Gastrocnemius medialis (tissue), 4 donors: ENCODE measurements at regions not wholly inside any gene's neighbourhood (a gene's known extent, or its start where the extent isn't known, plus 50 kb on each side); places are given as distances from the start of the nearest gene placed in this dataset.

Experiments
- ATAC-seq, 2 donors: fragments of 150-250 bp; one replicate each; pipeline ENCODE4 v1.9.1; 2016
- DNase-seq, 2 donors: peaks; one replicate each; pipeline ENCODE4 v3.0.0-alpha.2; 2019
- H3K27ac ChIP-seq, 4 donors: fragments of 200-600 bp; sonication (generic); 1 replicate in 1 of 4; 2 replicates in 3 of 4; pipeline ENCODE4 v1.5.1; 2016 to 2018; ENCODE audit warnings: mild to moderate bottlenecking in 2 of 4, moderate library complexity in 1 of 4
- H3K27me3 ChIP-seq, 3 donors: fragments of 200-600 bp; sonication (generic) in 2 of 3; 1 replicate in 1 of 3; 2 replicates in 2 of 3; pipeline versions ENCODE4 v1.5.1 to v1.6.0; 2016 to 2019; ENCODE audit warnings: mild to moderate bottlenecking in 1 of 3, moderate library complexity in 1 of 3
- H3K36me3 ChIP-seq, 2 donors: fragments of 200-600 bp; sonication (generic) in 1 of 2; one replicate each; pipeline ENCODE4 v1.5.1; 2017 to 2018
- H3K4me1 ChIP-seq, 2 donors: fragments of 200-600 bp; sonication (generic) in 1 of 2; one replicate each; pipeline ENCODE4 v1.5.1; 2016 to 2017; ENCODE audit warnings: mild to moderate bottlenecking in 2 of 2
- H3K4me3 ChIP-seq, 4 donors: fragments of 200-600 bp; sonication (generic) in 3 of 4; 1 replicate in 1 of 4; 2 replicates in 3 of 4; pipeline ENCODE4 v1.5.1; 2016 to 2019; ENCODE audit warnings: mild to moderate bottlenecking in 2 of 4
- H3K9me3 ChIP-seq, 3 donors: fragments of 200-600 bp; sonication (generic) in 2 of 3; 1 replicate in 1 of 3; 2 replicates in 2 of 3; pipeline ENCODE4 v1.5.1; 2016 to 2019
- POLR2A ChIP-seq, 2 donors: fragments of 450-650 bp; IDR thresholded peaks; one replicate each; pipeline ENCODE4 v1.6.1; 2017; ENCODE audit warnings: antibody characterized with exemption in 2 of 2, mild to moderate bottlenecking in 2 of 2, moderate library complexity in 2 of 2
- in situ Hi-C, 4 donors: fragments of 200-750 bp; cut with MboI; loops; one replicate each; pipeline versions ENCODE4 v1.15.0 to v1.8.0; 2017; ENCODE audit warnings: low sequenced_read_pairs in 4 of 4
- intact Hi-C: fragments of 100-400 bp; cut with DNase I; formaldehyde crosslinking; loops from one replicate; pipeline ENCODE4 v1.15.1; 2023; ENCODE audit warnings: low total_unique reads
- TF ChIP-seq, protein P1 (sequence below), 5 experiments: fragments of 450-650 bp in 3 of 5; fragments of 200-600 bp in 2 of 5; sonication (generic) in 2 of 5; IDR thresholded peaks in 4 of 5; conservative IDR thresholded peaks in 1 of 5; 1 replicate in 4 of 5; 2 replicates in 1 of 5; pipeline ENCODE4 v1.5.1; 2016 to 2019; ENCODE audit warnings: antibody characterized with exemption in 5 of 5, mild to moderate bottlenecking in 3 of 5, moderate library complexity in 3 of 5

DNA sequence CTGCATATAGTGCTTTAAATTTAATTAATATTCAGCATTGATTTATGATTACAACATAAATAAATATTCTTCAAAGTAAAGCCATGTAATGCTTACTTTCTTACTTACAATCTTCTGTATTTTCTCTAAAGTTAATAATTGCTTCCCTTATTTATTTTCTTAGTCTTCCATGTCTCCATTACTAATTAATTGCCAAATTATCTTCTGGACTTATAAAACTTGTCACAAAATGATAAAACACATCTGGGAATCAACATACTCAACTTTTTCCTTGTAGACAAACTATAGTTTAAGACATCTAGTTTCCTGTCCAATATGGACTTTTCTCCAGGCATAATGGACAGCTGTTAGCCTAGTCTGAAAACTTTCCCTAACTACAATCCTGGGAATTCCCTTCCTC lies 466.6 kb downstream of the FLRT2 start:
- H3K27ac ChIP-seq: no peak overlapping the region
- H3K4me3 ChIP-seq: no peak overlapping the region
- no peaks in the 10 kb centered on the region for H3K4me1 ChIP-seq
- no peak for DNase-seq
- no peaks in the 10 kb centered on the region for H3K27me3 ChIP-seq
- H3K9me3 ChIP-seq: no peaks in the 10 kb centered on the region
- no peak for ATAC-seq
- intact Hi-C loops (no loop called here), in situ Hi-C loops (no loop called here)
- H3K36me3 ChIP-seq: no peaks in the 10 kb centered on the region
- TF ChIP-seq, protein P1, sequence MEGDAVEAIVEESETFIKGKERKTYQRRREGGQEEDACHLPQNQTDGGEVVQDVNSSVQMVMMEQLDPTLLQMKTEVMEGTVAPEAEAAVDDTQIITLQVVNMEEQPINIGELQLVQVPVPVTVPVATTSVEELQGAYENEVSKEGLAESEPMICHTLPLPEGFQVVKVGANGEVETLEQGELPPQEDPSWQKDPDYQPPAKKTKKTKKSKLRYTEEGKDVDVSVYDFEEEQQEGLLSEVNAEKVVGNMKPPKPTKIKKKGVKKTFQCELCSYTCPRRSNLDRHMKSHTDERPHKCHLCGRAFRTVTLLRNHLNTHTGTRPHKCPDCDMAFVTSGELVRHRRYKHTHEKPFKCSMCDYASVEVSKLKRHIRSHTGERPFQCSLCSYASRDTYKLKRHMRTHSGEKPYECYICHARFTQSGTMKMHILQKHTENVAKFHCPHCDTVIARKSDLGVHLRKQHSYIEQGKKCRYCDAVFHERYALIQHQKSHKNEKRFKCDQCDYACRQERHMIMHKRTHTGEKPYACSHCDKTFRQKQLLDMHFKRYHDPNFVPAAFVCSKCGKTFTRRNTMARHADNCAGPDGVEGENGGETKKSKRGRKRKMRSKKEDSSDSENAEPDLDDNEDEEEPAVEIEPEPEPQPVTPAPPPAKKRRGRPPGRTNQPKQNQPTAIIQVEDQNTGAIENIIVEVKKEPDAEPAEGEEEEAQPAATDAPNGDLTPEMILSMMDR (IDR thresholded peaks at IDR 0.05 in 4 of 5, conservative IDR thresholded peaks at IDR 0.05 in 1 of 5): no peak
- TF ChIP-seq POLR2A (IDR thresholded peaks at IDR 0.05): no peak

DNA sequence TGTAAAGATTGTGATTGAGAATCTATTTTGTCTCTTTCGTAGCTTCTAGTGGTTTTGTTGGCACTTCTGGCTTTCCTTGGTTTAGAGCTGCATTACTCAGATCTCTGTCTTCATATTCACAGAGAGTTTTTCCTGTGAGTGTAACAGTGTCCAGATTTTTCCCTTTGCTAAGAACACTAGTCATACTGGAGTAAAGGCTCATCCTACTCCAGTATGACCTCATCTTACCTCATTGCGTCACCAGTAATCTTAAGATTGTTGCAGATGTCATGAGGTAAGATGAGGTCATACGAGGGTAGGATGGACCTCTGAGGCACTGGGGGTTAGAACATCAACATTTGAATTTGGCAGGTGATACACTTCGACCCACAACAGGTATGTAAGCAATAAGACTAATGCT lies 461.2 kb downstream of the FLRT2 start:
- H3K27ac ChIP-seq: no peak overlapping the region
- H3K27me3 ChIP-seq: no peaks in the 10 kb centered on the region
- TF ChIP-seq POLR2A (IDR thresholded peaks at IDR 0.05): no peak
- TF ChIP-seq, protein P1 (IDR thresholded peaks at IDR 0.05 in 4 of 5, conservative IDR thresholded peaks at IDR 0.05 in 1 of 5): no peak
- H3K4me1 ChIP-seq: no peaks in the 10 kb centered on the region
- DNase-seq (no peak), ATAC-seq (no peak)
- in situ Hi-C loops (no loop called here), intact Hi-C loops (no loop called here)
- no peaks in the 10 kb centered on the region for H3K9me3 ChIP-seq
- no peaks in the 10 kb centered on the region for H3K36me3 ChIP-seq
- no peak overlapping the region for H3K4me3 ChIP-seq

DNA sequence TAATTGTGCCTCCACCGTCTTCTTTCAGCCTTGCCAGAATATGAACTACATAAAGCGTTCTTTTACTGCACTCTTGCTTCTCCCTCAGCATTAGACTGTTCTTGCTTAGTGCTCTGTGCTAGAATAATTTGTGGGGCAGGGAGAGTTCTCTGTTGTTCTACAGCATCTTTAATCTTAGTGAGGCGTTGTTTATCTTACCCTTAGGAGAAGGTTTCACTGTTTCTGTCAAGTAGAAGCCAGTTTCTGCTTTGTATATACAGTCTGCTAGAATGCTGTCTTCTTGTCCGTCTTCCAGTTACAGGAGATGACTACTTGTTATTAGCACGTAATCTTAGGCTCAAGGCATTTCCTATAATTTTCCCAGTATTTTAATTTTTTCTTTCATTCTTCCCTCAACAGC lies 458.0 kb downstream of the FLRT2 start:
- no peak for TF ChIP-seq POLR2A (IDR thresholded peaks at IDR 0.05)
- TF ChIP-seq, protein P1 (IDR thresholded peaks at IDR 0.05 in 4 of 5, conservative IDR thresholded peaks at IDR 0.05 in 1 of 5): no peak
- ATAC-seq (no peak), DNase-seq (no peak)
- Histone ChIP-seq H3K9me3 (no peaks in the 10 kb centered on the region), H3K36me3 (no peaks in the 10 kb centered on the region), H3K27me3 (no peaks in the 10 kb centered on the region), H3K4me1 (no peaks in the 10 kb centered on the region), H3K27ac (no peak overlapping the region), H3K4me3 (no peak overlapping the region)
- intact Hi-C loops (no loop called here), in situ Hi-C loops (no loop called here)

DNA sequence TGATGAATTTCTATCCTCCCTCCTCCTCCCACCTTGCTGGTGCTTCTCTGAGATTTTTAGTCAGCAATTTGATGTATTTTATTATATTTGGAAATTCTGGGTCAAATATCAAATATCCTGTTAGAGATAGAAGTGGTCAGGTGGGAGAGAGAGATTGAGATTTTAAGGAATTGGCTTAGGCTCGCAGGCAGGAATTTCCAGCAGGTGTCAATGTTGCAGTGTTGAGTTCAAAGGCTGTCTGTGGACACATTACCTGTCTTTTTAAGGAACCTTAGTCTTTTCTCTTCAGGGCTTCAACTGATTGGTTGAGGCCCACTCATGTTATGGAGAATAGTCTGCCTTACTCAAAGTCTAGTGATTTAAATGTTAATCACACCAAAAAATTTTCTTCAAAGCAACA lies 457.3 kb downstream of the FLRT2 start:
- no peak overlapping the region for H3K4me3 ChIP-seq
- in situ Hi-C loops (no loop called here), intact Hi-C loops (no loop called here)
- H3K4me1 ChIP-seq: no peaks in the 10 kb centered on the region
- H3K27ac ChIP-seq: no peak overlapping the region
- DNase-seq (no peak), ATAC-seq (no peak)
- H3K36me3 ChIP-seq: no peaks in the 10 kb centered on the region
- TF ChIP-seq, protein P1 (IDR thresholded peaks at IDR 0.05 in 4 of 5, conservative IDR thresholded peaks at IDR 0.05 in 1 of 5): no peak
- no peak for TF ChIP-seq POLR2A (IDR thresholded peaks at IDR 0.05)
- H3K9me3 ChIP-seq: no peaks in the 10 kb centered on the region
- no peaks in the 10 kb centered on the region for H3K27me3 ChIP-seq

DNA sequence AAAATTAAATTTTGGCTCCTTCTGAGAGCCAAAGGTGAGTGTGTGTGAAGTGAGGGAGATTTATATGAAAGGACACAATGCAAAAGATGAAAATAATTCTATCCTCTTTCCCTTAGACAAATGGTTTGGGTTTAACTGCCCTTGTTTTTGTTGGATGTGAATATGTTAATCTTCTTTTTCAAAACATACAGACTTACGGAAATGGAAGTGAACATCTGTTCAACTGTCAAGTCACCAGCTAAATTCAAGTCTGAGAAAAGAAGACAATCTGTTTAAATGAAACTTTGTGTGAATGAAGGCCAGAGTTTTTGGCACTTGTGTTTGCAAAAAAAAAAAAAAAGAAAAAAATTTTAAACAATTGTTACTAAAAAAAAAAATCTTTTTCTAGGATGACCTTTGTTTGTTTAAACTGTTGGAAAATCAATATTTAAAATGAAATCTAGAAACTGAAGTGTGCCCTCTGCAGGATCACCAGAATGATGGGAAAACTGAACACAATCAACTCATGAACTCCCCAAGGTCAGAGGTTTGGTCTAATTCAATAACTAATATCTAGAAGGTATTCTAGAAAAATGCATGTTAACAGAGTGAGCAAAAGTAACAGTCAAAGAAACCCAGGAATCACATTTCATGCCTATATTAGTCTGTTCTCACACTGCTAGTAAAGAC lies 448.8 kb downstream of the FLRT2 start:
- in situ Hi-C loops (no loop called here), intact Hi-C loops (no loop called here)
- no peaks in the 10 kb centered on the region for H3K4me1 ChIP-seq
- no peaks in the 10 kb centered on the region for H3K9me3 ChIP-seq
- no peak for DNase-seq
- TF ChIP-seq, protein P1 (IDR thresholded peaks at IDR 0.05 in 4 of 5, conservative IDR thresholded peaks at IDR 0.05 in 1 of 5): no peak
- TF ChIP-seq POLR2A (IDR thresholded peaks at IDR 0.05): no peak
- H3K27me3 ChIP-seq: no peaks in the 10 kb centered on the region
- H3K4me3 ChIP-seq: no peak overlapping the region
- no peak overlapping the region for H3K27ac ChIP-seq
- ATAC-seq: no peak
- no peaks in the 10 kb centered on the region for H3K36me3 ChIP-seq
